HG03039 (cell line): ENCODE measurements at regions not wholly inside any gene's neighbourhood (a gene's known extent, or its start where the extent isn't known, plus 50 kb on each side); places are given as distances from the start of the nearest gene placed in this dataset.

Experiments used
- ATAC-seq: cut with Tn5 transposase; IDR thresholded peaks from one replicate; pipeline ENCODE4 v1.9.1; 2021; ENCODE audit warnings: mild to moderate bottlenecking, moderate library complexity; ENCODE audit not compliant: unreplicated experiment

DNA sequence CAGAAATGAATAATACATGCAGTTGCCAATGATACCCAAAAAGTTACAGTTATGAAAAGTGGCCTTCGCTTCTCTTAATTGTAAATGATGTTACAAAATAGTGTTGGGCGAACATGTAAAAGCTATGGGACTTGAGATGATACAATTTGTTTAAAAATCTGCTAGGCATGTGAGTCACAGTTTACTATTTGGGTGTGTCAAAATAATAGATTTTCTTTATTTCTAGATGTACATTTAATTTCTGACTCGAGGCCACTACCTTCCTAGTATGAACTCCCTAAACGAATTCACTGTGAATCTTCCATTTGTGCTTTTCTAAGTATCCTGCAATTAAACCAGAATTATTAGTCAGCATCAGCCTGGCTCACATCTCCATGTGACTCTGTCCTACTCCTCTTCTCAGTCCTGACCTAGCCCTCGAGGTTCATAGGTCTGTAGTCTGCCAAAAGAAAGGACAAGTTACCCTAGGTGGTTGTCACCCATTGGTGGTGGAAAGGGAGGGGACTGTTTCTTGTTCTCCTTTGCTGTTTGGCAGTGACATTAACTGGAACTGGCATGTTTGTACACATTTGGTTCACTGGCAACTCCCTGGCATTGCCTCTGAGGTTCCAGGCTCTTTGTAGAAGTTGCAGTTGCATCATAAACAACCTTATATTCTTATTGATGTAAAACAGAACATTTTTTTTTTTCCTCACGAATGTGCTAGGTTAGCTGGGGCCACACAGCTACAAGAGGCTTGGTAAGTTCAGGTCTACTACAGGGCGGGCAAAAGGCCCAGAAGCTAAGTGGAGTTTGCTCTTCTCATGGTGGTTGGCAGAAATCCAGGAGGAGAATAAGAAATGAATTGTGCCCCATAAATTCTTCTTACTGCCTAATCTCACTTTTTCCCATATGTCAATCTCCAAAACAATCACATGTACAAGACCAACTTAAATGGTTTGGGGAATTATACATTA is 746.5 kb upstream of the ADAMTS5 start:
- ATAC-seq: no peak

DNA sequence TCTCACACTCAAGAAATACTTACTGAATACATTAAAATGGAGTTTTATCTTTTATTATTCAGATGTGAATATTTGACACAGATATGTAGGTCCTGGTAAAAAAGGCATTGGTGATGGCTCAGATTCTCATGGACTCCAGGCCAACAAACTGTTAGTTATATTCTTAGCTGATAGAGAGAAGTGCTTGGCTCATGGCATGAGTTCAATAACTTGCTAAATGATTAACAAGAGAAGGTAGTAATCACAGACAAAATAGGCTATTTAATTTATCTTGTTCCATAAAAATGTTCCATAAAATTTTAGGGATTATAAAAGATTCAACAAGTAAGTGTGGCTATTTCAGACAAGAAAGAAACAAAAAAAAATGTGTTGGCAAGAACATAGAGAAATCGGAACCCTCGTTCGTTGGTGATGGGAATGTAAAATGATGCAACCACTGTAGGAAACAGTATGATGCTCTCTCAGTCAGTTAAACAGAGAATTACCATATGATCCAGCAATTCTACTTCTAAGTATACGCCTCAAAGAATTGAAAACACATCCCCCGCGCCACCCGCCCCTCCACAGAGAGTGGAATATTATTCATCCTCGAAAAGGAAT is 737.8 kb upstream of the ADAMTS5 start:
- no peak for ATAC-seq

DNA sequence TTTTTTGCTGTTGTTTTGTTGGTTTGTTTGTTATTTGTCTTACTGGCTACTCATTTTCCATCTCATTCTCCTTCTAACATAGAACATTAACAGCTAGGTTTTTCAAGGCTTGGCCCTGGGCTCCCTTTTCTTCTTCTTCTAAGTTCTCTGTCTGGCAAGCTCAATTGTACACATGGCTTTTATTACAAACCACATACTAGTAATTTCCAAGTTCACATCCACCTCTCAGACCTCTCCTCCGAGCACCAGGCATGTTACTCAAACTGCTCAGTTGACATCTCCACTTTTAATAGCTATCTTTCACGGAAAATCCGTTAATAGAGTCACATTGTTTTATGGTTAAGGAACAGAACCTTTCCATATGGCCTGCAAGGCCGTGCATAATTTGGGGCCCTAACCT is 736.9 kb upstream of the ADAMTS5 start:
- no peak for ATAC-seq

DNA sequence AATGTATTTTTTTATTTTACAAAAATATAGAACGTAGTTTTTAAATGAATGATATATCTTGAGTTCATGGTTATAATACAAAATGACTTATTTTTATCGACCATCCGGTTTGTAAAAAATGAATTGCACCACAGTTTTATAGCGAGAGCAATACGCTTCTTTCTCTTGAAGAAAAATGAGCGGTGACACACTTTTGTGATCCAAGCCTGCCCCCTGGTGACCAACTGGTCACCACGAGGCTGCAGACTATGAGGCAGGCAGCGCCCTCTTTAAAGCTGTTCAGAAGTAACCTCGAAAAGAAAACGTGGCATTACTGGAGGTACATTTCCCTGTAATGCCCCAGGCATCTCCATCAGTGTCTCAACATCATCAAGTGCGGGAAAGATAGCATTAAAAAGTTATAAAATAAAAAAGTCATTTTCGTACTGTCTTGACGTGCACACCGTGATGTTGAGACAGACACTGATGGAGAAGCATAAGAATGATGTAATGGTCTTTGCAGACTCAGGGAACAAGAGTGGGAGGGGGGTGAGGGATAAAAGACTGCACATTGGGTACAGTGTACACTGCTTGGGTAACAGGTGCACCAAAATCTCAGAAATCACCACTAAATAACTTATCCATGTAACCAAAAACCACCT is 734.2 kb upstream of the ADAMTS5 start:
- ATAC-seq: no peak

DNA sequence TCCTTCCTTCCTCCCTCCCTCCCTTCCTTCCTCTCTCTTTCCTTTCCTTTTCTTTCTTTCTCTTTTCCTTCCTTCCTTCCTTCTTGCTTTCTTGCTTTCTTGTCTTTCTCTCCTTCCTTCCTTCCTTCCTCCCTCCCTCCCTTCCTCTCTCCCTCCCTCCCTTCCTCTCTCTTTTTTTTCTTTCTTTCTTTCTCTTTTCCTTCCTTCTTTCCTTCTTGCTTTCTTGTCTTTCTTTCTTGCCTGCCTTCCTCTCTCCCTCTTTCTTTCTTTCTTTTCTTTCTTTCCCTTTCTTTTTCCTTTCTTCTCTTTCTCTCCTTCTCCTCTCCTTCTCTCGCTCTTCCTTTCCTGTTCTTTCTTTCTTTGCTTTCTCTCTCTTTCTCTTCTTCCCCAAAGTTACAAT is 728.4 kb upstream of the ADAMTS5 start:
- ATAC-seq: no peak

DNA sequence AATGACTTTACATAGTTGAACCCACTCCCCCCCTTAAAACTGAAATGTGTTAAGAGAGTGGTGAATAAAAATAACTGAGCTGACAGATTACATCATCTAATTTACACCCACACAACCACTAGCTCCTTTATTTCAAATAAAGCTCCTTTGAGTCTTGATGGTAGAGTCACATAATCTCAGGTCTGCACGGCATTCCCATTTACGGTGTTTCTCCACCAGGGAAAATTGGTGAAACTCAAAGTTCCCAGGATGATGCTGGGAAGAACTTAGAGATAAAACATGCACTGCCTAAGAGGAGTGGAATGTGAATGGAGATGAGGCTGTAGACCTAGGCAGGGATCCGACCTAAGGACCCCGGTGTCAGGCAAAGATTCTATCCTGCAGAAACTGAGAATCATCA is 727.8 kb upstream of the ADAMTS5 start:
- no peak for ATAC-seq

DNA sequence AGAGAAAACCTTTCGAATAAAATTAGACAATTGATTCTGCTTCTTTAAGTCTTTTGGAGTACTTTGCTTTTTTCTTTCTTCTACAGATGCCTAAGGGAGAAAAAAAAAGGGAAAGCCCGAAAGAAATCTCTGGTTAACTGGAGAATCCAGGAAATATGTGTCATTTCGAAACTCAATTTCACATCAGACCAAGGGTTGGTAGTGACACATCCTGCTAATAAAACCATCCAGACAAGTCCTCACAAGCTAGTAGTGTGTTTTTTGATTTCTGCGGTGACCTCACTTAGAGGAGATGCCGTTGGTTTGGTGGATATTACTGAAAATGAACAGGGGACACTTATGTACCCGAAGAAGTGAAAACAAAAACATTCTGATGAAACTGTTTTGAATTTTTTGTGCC is 726.5 kb upstream of the ADAMTS5 start:
- no peak for ATAC-seq

DNA sequence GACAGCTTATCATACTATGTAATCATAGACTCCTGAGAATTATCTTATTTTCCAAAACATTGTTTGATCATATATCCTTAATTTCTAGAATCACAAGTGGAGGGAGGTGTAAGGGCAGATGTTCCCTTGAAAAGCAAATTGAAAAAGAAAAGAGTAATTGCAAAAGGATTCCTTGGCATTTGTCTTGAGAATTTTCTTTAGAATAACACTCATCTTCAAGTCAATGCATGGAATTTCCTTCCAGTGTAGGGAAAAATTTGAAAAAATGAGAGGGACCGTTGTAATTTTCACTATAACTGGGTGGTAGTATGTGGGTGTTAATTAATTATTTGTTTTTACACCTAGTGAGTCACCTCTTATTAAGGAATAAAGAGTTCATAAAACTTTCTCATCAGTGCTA is 724.6 kb upstream of the ADAMTS5 start:
- no peak for ATAC-seq

DNA sequence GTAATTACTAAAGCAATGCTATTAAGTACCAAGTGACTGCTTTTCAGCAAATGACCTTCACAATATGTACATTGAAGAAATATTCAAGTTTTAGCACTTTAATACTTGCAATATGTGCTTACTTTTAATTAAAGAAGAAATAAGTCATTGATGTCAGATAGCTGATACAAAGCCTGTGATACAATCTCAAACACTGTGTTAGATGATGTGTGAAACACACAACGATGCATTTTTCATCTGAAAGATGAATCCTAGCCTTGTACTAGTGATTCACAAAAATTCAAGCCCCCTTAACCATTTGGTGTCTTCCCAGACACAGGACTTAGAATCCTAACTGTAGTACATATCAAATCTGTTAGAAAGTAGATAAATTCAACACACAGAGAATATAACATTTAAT is 724.1 kb upstream of the ADAMTS5 start:
- no peak for ATAC-seq

DNA sequence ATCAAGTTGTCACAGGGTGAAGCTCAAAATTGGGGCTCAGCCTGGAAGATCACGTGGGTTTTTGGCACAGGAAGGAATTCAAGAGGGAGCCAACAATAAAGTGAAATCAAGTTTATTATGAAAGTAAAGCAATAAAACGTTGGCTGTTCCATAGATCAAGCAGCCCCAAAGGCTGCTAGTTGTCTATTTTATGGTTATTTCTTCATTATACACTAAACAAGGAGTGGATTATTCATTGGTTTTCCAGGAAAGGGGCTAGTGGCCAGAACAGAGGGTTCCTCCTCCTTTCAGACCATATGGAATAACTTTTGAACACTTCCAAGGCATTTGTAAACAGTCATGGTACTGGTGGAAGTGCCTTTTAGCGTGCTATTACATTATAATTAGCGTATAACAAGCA is 723.5 kb upstream of the ADAMTS5 start:
- ATAC-seq: no peak

DNA sequence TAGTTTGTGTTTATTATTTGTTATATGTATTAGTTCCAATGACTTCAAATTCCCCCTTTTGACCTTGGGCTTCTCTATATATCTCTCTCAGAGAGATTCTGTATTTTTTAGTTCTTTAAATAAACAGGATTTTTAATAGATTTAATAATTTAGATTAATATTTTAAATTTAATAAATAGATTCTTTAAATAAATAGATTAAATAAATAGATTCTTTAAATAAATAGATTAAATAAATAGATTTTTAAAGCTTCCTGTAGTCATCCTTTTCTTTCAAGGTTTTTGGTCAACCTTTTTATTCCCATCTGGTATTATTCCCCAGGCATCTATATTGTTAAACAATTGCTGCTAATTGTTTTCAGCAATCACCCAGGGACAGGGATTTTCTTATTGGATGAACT is 721.9 kb upstream of the ADAMTS5 start:
- no peak for ATAC-seq

DNA sequence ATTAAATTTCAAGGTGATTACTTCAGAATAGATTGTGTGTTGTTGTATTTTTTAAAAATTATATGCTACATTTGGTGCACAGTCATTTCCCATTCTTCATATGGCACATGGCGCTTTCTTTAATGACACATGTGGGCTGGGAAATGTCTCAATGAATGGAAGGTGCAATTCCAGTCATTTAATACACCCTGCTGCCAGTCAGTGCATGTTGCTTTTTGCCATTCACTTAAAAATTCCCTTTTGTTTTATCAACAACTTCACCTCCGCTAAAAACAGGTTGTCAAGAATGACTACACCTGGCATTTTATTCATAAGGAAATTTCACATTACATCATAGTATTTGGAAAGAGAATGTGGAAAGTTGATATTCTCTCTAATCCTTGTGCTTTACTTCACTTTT is 716.4 kb upstream of the ADAMTS5 start:
- no peak for ATAC-seq

DNA sequence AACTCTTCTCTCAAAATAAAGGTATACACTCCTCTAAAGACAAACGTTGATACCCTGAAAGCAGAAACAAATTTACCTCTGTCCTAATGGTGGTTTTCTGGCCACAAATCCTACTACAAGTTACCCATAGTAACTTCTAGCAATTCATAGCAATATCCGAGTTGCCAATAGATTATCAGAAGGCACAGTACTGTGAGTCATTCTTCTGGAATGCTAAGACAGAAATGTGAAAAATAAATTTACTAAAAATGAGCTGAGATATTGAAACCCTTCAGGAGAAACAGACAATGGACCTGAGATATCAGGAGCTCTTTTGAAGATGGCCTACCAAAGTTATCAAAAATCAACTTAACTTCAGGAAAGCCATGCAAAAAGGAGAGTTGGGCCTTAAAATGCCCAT is 715.0 kb upstream of the ADAMTS5 start:
- ATAC-seq: no peak

DNA sequence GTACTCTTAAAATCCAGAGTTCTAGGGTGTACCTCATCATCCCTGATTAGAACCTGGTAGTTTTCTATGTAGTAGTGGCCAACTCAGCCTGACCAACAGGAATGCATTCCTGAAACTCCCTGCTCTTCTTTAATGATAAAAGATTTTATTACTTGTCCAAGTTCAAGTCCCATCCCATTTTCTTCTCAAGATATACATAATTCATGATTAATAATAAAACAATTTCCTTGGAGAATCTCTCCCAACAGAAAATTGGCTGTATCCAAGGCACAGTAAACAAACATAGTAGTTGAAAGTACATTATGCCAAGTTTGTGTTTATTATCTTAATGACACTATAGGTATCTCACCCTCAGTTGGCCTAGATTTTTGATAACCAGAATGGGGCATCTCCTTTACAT is 714.1 kb upstream of the ADAMTS5 start:
- ATAC-seq: no peak

DNA sequence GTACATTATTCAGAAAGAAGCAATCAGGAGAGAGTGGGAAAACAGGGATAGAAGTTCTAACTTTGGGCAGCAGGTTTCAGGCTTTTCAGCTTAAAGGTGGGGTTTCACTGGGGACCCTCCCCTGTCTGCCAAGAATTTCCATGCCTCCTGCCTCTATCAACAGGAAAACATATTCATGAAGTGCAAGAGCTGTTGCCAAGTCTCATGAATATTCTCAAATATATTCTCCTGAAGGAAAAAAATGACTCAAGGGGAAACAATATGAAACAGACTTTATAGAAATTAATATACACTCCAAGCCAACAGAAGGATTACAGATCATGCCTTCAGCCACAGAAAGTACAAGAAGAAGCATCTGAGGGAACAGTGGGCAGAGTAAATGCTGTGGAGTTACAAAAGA is 713.3 kb upstream of the ADAMTS5 start:
- no peak for ATAC-seq

DNA sequence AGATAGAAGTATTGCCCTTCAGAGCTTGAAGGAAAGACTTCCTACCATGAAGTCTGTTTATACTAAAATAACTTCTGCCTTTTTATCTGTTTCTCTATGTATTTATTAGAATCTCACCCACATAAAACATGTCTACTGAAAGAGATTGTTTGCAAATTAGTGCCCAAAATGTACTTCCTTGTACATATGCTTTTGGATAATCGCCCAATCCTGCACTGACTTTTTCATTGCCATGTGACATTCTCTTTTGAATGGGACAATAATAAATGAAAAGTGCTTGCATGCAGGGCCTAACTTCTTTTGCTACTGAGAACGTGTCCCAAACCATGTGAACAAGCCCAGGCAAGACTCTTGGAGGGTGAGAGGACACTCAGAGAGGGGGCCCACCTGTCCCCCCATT is 711.6 kb upstream of the ADAMTS5 start:
- ATAC-seq: no peak

DNA sequence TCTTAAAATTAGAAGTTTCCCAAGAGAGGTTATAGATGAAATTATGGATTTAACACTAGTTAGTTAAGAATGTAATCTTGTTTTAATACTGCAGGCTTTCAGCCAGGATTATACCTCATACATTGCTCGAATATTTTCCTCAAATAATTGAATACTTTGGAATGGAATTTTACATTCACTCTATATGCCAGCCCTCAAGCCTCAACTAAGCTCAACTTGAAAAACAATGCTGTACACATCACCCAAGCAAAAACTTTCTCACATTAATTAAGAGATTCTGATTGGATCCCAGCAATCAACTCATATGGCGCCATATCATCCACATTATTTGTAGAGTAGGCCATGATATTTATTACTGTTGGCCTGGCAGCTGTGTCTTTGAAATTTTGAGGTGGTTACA is 710.7 kb upstream of the ADAMTS5 start:
- no peak for ATAC-seq

DNA sequence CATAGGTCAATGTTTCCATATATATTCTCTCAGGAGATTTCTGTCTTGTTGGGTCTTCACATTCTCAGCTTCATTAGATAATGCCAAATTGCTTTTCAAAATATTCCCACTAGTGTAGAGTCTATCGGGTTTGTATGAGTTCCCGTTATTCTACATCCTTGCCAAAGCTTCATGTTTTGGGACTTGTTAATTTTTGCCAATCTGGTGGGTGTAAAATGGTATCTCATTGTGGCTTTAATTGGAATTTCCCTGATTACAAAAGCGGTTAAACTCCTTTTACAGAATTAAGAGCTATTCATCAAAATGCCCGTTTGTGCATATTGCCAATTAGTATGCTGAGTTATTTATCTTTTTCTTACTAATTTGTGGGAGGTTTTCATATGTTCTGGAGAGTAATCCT is 708.4 kb upstream of the ADAMTS5 start:
- no peak for ATAC-seq

DNA sequence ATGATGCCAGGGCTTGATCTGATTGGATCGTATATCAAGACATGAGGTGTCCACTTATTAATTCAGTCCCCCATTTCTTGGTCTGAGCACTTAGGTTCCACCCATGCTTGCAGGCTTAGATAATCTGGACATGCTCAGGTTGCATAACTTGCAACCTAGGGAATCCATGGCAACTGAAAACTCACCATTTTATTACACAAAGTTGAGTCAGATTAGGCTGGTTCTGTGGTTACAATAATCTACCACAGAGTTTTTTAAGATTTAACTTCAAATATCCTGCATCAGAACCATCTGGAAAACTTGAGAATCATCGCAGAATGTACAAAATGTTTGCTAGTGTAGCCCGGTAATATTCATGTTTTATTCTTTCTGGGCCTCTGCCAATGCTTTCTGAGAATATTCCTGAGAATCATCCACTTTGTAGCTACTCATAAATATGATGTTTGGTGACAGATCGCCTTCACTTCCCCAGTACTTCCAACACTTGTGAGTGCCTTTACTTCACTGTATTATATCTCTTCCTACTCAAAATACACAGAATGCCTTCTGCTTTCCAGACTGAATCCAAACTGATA is 707.2 kb upstream of the ADAMTS5 start:
- no peak for ATAC-seq

DNA sequence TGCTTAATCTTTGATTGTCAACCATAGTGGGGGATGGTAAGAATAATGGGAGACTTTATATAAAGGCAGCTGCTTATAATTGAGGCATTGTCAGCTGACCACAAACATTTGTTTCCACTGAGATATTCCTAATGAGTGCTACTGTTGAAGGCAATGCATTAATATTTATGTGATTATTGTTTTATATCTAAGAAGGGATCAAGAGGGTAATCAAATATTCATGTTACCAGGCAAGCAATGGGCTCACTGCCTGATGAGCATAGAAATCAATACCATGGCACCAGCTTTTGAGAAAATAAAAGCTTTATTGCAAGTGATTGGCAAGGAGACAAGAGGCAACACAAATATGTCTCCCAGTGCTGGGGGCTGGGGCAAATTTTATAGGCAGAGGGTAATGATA is 706.7 kb upstream of the ADAMTS5 start:
- no peak for ATAC-seq

DNA sequence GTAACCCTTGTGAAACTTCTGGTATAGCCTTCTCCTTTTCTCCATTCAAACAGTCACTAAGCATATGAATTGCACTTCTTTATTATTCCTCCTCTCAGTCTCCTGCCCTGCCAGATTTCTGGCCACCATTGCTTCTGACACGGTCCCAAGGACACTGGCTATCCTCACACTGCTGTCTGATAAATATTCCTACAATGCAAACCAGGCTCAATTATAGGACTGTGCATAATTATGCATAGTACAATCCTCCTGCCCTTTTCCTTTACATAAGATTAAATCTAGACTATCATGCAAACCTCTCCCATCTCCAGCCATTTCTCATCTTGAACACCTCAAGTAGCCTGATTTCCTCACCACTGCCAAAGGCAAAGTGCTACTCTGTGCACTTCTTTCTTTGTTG is 704.3 kb upstream of the ADAMTS5 start:
- no peak for ATAC-seq

DNA sequence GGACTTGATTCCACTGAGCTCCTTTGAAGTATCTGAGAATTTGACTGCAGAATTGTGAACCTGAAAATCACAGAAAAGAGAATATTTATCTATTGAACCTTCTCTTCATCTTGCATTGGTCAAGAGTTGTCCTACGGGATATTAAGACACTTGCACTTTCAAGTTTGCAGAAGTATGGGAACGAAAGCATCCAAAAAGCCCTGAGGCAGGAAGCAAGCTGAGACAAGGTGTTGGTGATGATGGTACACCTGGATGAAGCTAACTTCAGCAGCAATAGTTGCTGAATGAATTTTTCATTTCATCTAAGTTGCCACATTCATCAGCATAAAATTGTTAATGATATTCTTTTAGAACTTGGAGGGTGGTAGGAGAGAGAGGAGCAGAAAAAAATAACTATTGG is 686.6 kb upstream of the ADAMTS5 start:
- ATAC-seq: no peak
